ENCODE measurements at regions not wholly inside any gene's neighbourhood (a gene's known extent, or its start where the extent isn't known, plus 50 kb on each side); places are given as distances from the start of the nearest gene placed in this dataset.

- Histone ChIP-seq H3K4me3 (ENCODE audit: low read depth, low read length) (no peak overlapping the region), H3K27ac (ENCODE audit: low read depth) (no peak overlapping the region), H3K4me1 (ENCODE audit: insufficient read depth) (no peaks in the 10 kb centered on the region), H3K36me3 (ENCODE audit: insufficient read depth) (no peaks in the 10 kb centered on the region)
- WGBS, result 91% methylated on average over 2 of the region's 2 CpGs
- DNase-seq (ENCODE audit: extremely low spot score), result no peak
These were observed 363.9 kb downstream of the KCNJ3 start for GRCh38 chr2:155062250-155062921.

GRCh38 chr2:155060896-155061295 is 362.4 kb downstream of the KCNJ3 start:
- WGBS, result 75% methylated on average over 1 of the region's 1 CpG
- no peak for DNase-seq (ENCODE audit: extremely low spot score)
- Histone ChIP-seq H3K4me3 (ENCODE audit: low read depth, low read length) (no peak overlapping the region), H3K36me3 (ENCODE audit: insufficient read depth) (no peaks in the 10 kb centered on the region), H3K27ac (ENCODE audit: low read depth) (no peak overlapping the region), H3K4me1 (ENCODE audit: insufficient read depth) (no peaks in the 10 kb centered on the region)

GRCh38 chr2:155054712-155055111 is 356.2 kb downstream of the KCNJ3 start:
- Histone ChIP-seq H3K4me3 (ENCODE audit: low read depth, low read length) (no peak overlapping the region), H3K4me1 (ENCODE audit: insufficient read depth) (no peaks in the 10 kb centered on the region), H3K27ac (ENCODE audit: low read depth) (no peak overlapping the region), H3K36me3 (ENCODE audit: insufficient read depth) (no peaks in the 10 kb centered on the region)
- WGBS, result 89% methylated on average over 5 of the region's 5 CpGs
- no peak for DNase-seq (ENCODE audit: extremely low spot score)

- no peaks in the 10 kb centered on the region for H3K36me3 ChIP-seq (ENCODE audit: insufficient read depth)
- no peak for DNase-seq (ENCODE audit: extremely low spot score)
- no peak overlapping the region for H3K27ac ChIP-seq (ENCODE audit: low read depth)
- no peak overlapping the region for H3K4me3 ChIP-seq (ENCODE audit: low read depth, low read length)
- WGBS, result 79% methylated on average over 4 of the region's 4 CpGs
- no peaks in the 10 kb centered on the region for H3K4me1 ChIP-seq (ENCODE audit: insufficient read depth)
These were observed 344.6 kb downstream of the KCNJ3 start for GRCh38 chr2:155043097-155043496.

GRCh38 chr2:155035308-155035707 is 336.8 kb downstream of the KCNJ3 start:
- Histone ChIP-seq H3K27ac (ENCODE audit: low read depth) (no peak overlapping the region), H3K4me3 (ENCODE audit: low read depth, low read length) (no peak overlapping the region), H3K36me3 (ENCODE audit: insufficient read depth) (no peaks in the 10 kb centered on the region), H3K4me1 (ENCODE audit: insufficient read depth) (no peaks in the 10 kb centered on the region)
- no peak for DNase-seq (ENCODE audit: extremely low spot score)

GRCh38 chr2:155033652-155034051 is 335.2 kb downstream of the KCNJ3 start:
- DNase-seq (ENCODE audit: extremely low spot score), result no peak
- H3K36me3 ChIP-seq (ENCODE audit: insufficient read depth), result no peaks in the 10 kb centered on the region
- H3K27ac ChIP-seq (ENCODE audit: low read depth), result no peak overlapping the region
- no peaks in the 10 kb centered on the region for H3K4me1 ChIP-seq (ENCODE audit: insufficient read depth)
- no peak overlapping the region for H3K4me3 ChIP-seq (ENCODE audit: low read depth, low read length)

GRCh38 chr2:155030296-155030695 is 331.8 kb downstream of the KCNJ3 start:
- H3K27ac ChIP-seq (ENCODE audit: low read depth), result no peak overlapping the region
- no peaks in the 10 kb centered on the region for H3K36me3 ChIP-seq (ENCODE audit: insufficient read depth)
- DNase-seq (ENCODE audit: extremely low spot score), result no peak
- H3K4me1 ChIP-seq (ENCODE audit: insufficient read depth), result no peaks in the 10 kb centered on the region
- no peak overlapping the region for H3K4me3 ChIP-seq (ENCODE audit: low read depth, low read length)

GRCh38 chr2:155026651-155027174 is 328.2 kb downstream of the KCNJ3 start:
- no peak overlapping the region for H3K27ac ChIP-seq (ENCODE audit: low read depth)
- DNase-seq (ENCODE audit: extremely low spot score), result no peak
- H3K4me1 ChIP-seq (ENCODE audit: insufficient read depth), result no peaks in the 10 kb centered on the region
- 75% methylated on average over 1 of the region's 1 CpG for WGBS
- no peaks in the 10 kb centered on the region for H3K36me3 ChIP-seq (ENCODE audit: insufficient read depth)
- H3K4me3 ChIP-seq (ENCODE audit: low read depth, low read length), result no peak overlapping the region

GRCh38 chr2:155023674-155024073 is 325.2 kb downstream of the KCNJ3 start:
- Histone ChIP-seq H3K4me3 (ENCODE audit: low read depth, low read length) (no peak overlapping the region), H3K4me1 (ENCODE audit: insufficient read depth) (no peaks in the 10 kb centered on the region), H3K27ac (ENCODE audit: low read depth) (no peak overlapping the region), H3K36me3 (ENCODE audit: insufficient read depth) (no peaks in the 10 kb centered on the region)
- no peak for DNase-seq (ENCODE audit: extremely low spot score)
- WGBS, result 41% methylated on average over 1 of the region's 1 CpG

GRCh38 chr2:155022531-155022930 is 324.0 kb downstream of the KCNJ3 start:
- Histone ChIP-seq H3K4me1 (ENCODE audit: insufficient read depth) (no peaks in the 10 kb centered on the region), H3K4me3 (ENCODE audit: low read depth, low read length) (no peak overlapping the region), H3K27ac (ENCODE audit: low read depth) (no peak overlapping the region), H3K36me3 (ENCODE audit: insufficient read depth) (no peaks in the 10 kb centered on the region)
- DNase-seq (ENCODE audit: extremely low spot score), result no peak

GRCh38 chr2:155021618-155022017 is 323.1 kb downstream of the KCNJ3 start:
- 80% methylated on average over 1 of the region's 1 CpG for whole genome bisulfite sequencing
- H3K36me3 ChIP-seq (ENCODE audit: insufficient read depth), result no peaks in the 10 kb centered on the region
- DNase-seq (ENCODE audit: extremely low spot score), result no peak
- H3K4me3 ChIP-seq (ENCODE audit: low read depth, low read length), result no peak overlapping the region
- H3K4me1 ChIP-seq (ENCODE audit: insufficient read depth), result no peaks in the 10 kb centered on the region
- no peak overlapping the region for H3K27ac ChIP-seq (ENCODE audit: low read depth)

- WGBS, result 78% methylated on average over 1 of the region's 1 CpG
- no peaks in the 10 kb centered on the region for H3K36me3 ChIP-seq (ENCODE audit: insufficient read depth)
- DNase-seq (ENCODE audit: extremely low spot score), result no peak
- H3K4me1 ChIP-seq (ENCODE audit: insufficient read depth), result no peaks in the 10 kb centered on the region
- H3K4me3 ChIP-seq (ENCODE audit: low read depth, low read length), result no peak overlapping the region
- no peak overlapping the region for H3K27ac ChIP-seq (ENCODE audit: low read depth)
These were observed 321.8 kb downstream of the KCNJ3 start for GRCh38 chr2:155020246-155020645.

- H3K4me3 ChIP-seq (ENCODE audit: low read depth, low read length), result no peak overlapping the region
- no peaks in the 10 kb centered on the region for H3K4me1 ChIP-seq (ENCODE audit: insufficient read depth)
- H3K36me3 ChIP-seq (ENCODE audit: insufficient read depth), result no peaks in the 10 kb centered on the region
- no peak overlapping the region for H3K27ac ChIP-seq (ENCODE audit: low read depth)
- 77% methylated on average over 2 of the region's 2 CpGs for WGBS
- no peak for DNase-seq (ENCODE audit: extremely low spot score)
These were observed 312.4 kb downstream of the KCNJ3 start for GRCh38 chr2:155010925-155011324.

- Histone ChIP-seq H3K27ac (ENCODE audit: low read depth) (no peak overlapping the region), H3K4me3 (ENCODE audit: low read depth, low read length) (no peak overlapping the region), H3K36me3 (ENCODE audit: insufficient read depth) (no peaks in the 10 kb centered on the region), H3K4me1 (ENCODE audit: insufficient read depth) (no peaks in the 10 kb centered on the region)
- 27% methylated on average over 2 of the region's 2 CpGs for WGBS
- DNase-seq (ENCODE audit: extremely low spot score), result no peak
These were observed 296.9 kb downstream of the KCNJ3 start for GRCh38 chr2:154995361-154995760.

GRCh38 chr2:154992826-154993225 is 294.3 kb downstream of the KCNJ3 start:
- Histone ChIP-seq H3K4me3 (ENCODE audit: low read depth, low read length) (no peak overlapping the region), H3K27ac (ENCODE audit: low read depth) (no peak overlapping the region), H3K4me1 (ENCODE audit: insufficient read depth) (no peaks in the 10 kb centered on the region), H3K36me3 (ENCODE audit: insufficient read depth) (no peaks in the 10 kb centered on the region)
- no peak for DNase-seq (ENCODE audit: extremely low spot score)
- WGBS, result 16% methylated on average over 2 of the region's 2 CpGs
